SU-DHL-6 (cell line): ENCODE measurements at regions not wholly inside any gene's neighbourhood (a gene's known extent, or its start where the extent isn't known, plus 50 kb on each side); places are given as distances from the start of the nearest gene placed in this dataset.

Experiments
- H2AFZ ChIP-seq: fragments of 200-600 bp; sonication (generic); 2 replicates; pipeline ENCODE4 v1.6.1; 2014; ENCODE audit warnings: low read depth, mild to moderate bottlenecking, moderate library complexity, mixed read lengths, antibody characterized with exemption, low read length; ENCODE audit not compliant: severe bottlenecking
- H3F3A ChIP-seq: fragments of 200-600 bp; shearing (Covaris generic); 2 replicates; pipeline ENCODE4 v1.6.0; 2016; ENCODE audit warnings: antibody characterized with exemption, mild to moderate bottlenecking; ENCODE audit not compliant: insufficient read depth
- H3K27ac ChIP-seq: fragments of 200-600 bp; sonication (generic); 2 replicates; pipeline ENCODE4 v1.5.1; 2016; ENCODE audit warnings: low read depth, mild to moderate bottlenecking, low read length, moderate library complexity, mixed read lengths
- H3K27me3 ChIP-seq: fragments of 200-600 bp; sonication (generic), shearing (Covaris generic); 2 replicates; pipeline ENCODE4 v1.6.0; 2014; ENCODE audit warnings: mild to moderate bottlenecking, low read length
- H3K36me3 ChIP-seq: fragments of 200-600 bp; sonication (generic); 2 replicates; pipeline ENCODE4 v1.6.1; 2014; ENCODE audit warnings: mild to moderate bottlenecking, low read length, mixed read lengths
- H3K4me2 ChIP-seq: fragments of 300-600, 200-600 bp; shearing (Covaris generic), sonication (generic); 2 replicates; pipeline ENCODE4 v1.6.0; 2014; ENCODE audit warnings: low read length, low read depth, mild to moderate bottlenecking; ENCODE audit not compliant: poor library complexity, severe bottlenecking
- H3K4me3 ChIP-seq: fragments of 200-600 bp; sonication (generic); 2 replicates; pipeline ENCODE4 v1.5.1; 2014; ENCODE audit warnings: antibody characterized with exemption, low read length, mild to moderate bottlenecking, mixed read lengths; ENCODE audit not compliant: insufficient read depth, poor library complexity, severe bottlenecking
- H3K79me2 ChIP-seq: fragments of 200-600 bp; sonication (generic); 2 replicates; pipeline ENCODE4 v1.6.1; 2014; ENCODE audit warnings: mild to moderate bottlenecking, low read length, moderate library complexity; ENCODE audit not compliant: insufficient read depth
- H3K9ac ChIP-seq: fragments of 200-600 bp; sonication (generic); 2 replicates; pipeline ENCODE4 v1.7.0; 2014; ENCODE audit warnings: mild to moderate bottlenecking, low read length
- H3K9me2 ChIP-seq: fragments of 200-600 bp; sonication (generic); replicated peaks from 2 replicates; pipeline ENCODE4 v1.6.1; 2014; ENCODE audit warnings: low read length; ENCODE audit not compliant: insufficient read depth
- H3K9me3 ChIP-seq: fragments of 200-600 bp; sonication (generic); 2 replicates; pipeline ENCODE4 v1.6.1; 2014; ENCODE audit warnings: low read length, mixed read lengths; ENCODE audit not compliant: insufficient read depth
- H4K20me1 ChIP-seq: fragments of 200-600 bp; sonication (generic); 2 replicates; pipeline ENCODE4 v1.6.1; 2014; ENCODE audit warnings: low read depth, mild to moderate bottlenecking, antibody characterized with exemption, low read length, moderate library complexity, mixed read lengths
- EZH2phosphoT487 ChIP-seq: fragments of 200-600 bp; sonication (generic), shearing (Covaris generic); conservative IDR thresholded peaks from 2 replicates; pipeline ENCODE4 v1.6.1; 2018; ENCODE audit warnings: mild to moderate bottlenecking, antibody characterized with exemption, low read length, moderate library complexity, mixed read lengths
- TF ChIP-seq, protein P1 (sequence below): fragments of 200-600 bp; sonication (generic); IDR thresholded peaks from one replicate; pipeline ENCODE4 v1.5.1; 2017; ENCODE audit warnings: antibody characterized with exemption, mild to moderate bottlenecking, low read length, moderate library complexity; ENCODE audit not compliant: insufficient read depth, poor library complexity, severe bottlenecking

DNA sequence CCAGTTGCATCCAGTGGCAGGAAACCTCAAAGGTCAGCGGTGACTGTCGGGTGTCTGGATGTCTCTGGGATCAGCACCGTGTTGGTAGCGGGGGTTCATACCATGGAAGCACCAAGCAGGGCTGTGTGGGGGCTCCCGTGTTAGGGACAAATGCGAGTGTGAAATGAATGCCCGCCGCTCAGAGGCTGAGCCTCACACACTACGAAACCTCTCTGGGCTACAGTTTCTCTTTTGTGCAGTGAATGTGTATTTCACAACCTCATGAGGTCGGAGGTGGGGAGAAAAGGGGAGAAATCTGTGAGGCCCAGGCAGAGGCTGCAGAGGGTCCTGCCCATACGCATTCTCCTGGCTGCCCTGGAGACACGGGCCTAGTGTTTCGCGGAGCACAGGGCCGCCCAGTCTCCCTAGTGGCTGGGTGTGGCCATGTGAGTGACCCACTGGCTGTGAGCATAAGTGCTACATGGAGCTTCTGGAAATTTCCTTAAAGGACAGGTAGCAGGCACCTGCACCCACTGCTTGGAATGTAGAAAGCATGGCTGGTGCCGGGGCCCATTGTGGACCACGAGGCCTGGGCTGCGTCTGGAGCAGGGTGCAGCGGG lies 138.0 kb upstream of the GLI2 start:
- Histone ChIP-seq H3K36me3 (no peaks in the 10 kb centered on the region), H3K4me2 (no peak overlapping the region), H2AFZ (no peak overlapping the region), H3F3A (no peaks in the 10 kb centered on the region), H3K4me3 (no peak overlapping the region), H3K9me2 (no peaks in the 10 kb centered on the region), H3K9me3 (no peaks in the 10 kb centered on the region), H3K27me3 (no peaks in the 10 kb centered on the region), H3K79me2 (no peaks in the 10 kb centered on the region), H4K20me1 (no peaks in the 10 kb centered on the region), H3K27ac (no peak overlapping the region), H3K9ac (no peak overlapping the region)
- TF ChIP-seq, protein P1, sequence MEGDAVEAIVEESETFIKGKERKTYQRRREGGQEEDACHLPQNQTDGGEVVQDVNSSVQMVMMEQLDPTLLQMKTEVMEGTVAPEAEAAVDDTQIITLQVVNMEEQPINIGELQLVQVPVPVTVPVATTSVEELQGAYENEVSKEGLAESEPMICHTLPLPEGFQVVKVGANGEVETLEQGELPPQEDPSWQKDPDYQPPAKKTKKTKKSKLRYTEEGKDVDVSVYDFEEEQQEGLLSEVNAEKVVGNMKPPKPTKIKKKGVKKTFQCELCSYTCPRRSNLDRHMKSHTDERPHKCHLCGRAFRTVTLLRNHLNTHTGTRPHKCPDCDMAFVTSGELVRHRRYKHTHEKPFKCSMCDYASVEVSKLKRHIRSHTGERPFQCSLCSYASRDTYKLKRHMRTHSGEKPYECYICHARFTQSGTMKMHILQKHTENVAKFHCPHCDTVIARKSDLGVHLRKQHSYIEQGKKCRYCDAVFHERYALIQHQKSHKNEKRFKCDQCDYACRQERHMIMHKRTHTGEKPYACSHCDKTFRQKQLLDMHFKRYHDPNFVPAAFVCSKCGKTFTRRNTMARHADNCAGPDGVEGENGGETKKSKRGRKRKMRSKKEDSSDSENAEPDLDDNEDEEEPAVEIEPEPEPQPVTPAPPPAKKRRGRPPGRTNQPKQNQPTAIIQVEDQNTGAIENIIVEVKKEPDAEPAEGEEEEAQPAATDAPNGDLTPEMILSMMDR, result no peak
- no peak for TF ChIP-seq EZH2phosphoT487

DNA sequence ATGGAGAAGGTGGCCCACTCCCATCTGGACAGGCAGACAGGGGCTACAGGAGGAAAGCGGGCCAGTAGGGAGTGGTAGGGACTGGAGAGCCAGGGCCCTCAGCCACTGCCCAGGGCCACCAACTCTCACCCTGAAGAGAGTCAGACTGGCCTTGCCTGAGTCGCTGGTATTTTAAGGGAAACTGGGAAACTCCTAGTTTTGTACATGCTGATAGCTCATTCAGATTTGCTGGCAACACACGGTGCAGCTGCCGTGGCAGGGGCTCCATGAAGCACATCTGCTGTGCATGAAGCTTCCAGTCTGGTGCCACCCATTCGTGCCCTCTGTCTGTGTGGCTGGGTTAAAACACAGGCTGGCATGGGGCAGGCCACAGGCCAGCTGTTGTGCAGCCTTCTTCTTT lies 137.3 kb upstream of the GLI2 start:
- H3K36me3 ChIP-seq, result no peaks in the 10 kb centered on the region
- H3K9me3 ChIP-seq, result no peaks in the 10 kb centered on the region
- H3F3A ChIP-seq, result no peaks in the 10 kb centered on the region
- no peaks in the 10 kb centered on the region for H3K27me3 ChIP-seq
- no peak overlapping the region for H3K4me2 ChIP-seq
- no peak overlapping the region for H3K9ac ChIP-seq
- no peak overlapping the region for H2AFZ ChIP-seq
- no peaks in the 10 kb centered on the region for H4K20me1 ChIP-seq
- no peak overlapping the region for H3K27ac ChIP-seq
- no peaks in the 10 kb centered on the region for H3K9me2 ChIP-seq
- H3K4me3 ChIP-seq, result no peak overlapping the region
- H3K79me2 ChIP-seq, result no peaks in the 10 kb centered on the region
- TF ChIP-seq, protein P1, result no peak
- TF ChIP-seq EZH2phosphoT487, result no peak

DNA sequence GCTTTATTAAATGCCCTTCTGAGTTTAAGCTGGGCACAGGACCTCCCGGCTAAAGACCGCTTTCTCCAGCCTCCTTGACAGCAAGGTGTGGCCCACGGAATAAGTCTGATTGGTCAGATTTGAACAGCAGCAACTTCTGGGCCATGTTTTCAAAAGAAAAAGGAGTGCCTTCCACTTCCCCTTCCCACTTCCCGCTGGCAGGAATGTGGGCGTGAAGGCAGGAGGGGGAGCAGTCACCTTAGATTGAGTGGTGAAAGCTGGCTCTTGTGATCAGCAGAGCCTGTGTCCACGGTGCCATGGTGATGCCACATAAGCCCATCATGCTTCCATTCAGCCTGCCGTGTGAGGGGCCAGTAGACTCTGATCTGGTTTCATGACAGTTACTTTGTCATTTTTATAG lies 136.6 kb upstream of the GLI2 start:
- Histone ChIP-seq H2AFZ (no peak overlapping the region), H3K9me3 (no peaks in the 10 kb centered on the region), H3K4me3 (no peak overlapping the region), H3K9me2 (no peaks in the 10 kb centered on the region), H3F3A (no peaks in the 10 kb centered on the region), H3K79me2 (no peaks in the 10 kb centered on the region), H3K36me3 (no peaks in the 10 kb centered on the region), H4K20me1 (no peaks in the 10 kb centered on the region), H3K9ac (no peak overlapping the region), H3K4me2 (no peak overlapping the region), H3K27ac (no peak overlapping the region), H3K27me3 (no peaks in the 10 kb centered on the region)
- TF ChIP-seq, protein P1, result no peak
- TF ChIP-seq EZH2phosphoT487, result no peak
